GM23338 (cell line): ENCODE measurements at regions not wholly inside any gene's neighbourhood (a gene's known extent, or its start where the extent isn't known, plus 50 kb on each side); places are given as distances from the start of the nearest gene placed in this dataset.

Experiments
- ATAC-seq: fragments of 200-7000 bp; cut with Tn5 transposase; 3 replicates; pipeline ENCODE4 v1.9.1; 2020
- DNase-seq: peaks from one replicate; pipeline ENCODE4 v3.0.0-alpha.2; 2015; ENCODE audit warnings: low spot score
- H2AFZ ChIP-seq: fragments of 200-600 bp; sonication (generic); 2 replicates; pipeline ENCODE4 v1.8.0; 2016; ENCODE audit warnings: antibody characterized with exemption, mild to moderate bottlenecking, moderate library complexity
- H3F3A ChIP-seq: fragments of 200-600 bp; sonication (generic); replicated peaks from 2 replicates; pipeline ENCODE4 v1.8.0; 2017; ENCODE audit warnings: antibody characterized with exemption, mixed run types, low read depth
- H3K27ac ChIP-seq: fragments of 200-600 bp; sonication (generic); 2 replicates; pipeline ENCODE4 v1.6.1; 2016; ENCODE audit warnings: low read depth
- H3K27me3 ChIP-seq: fragments of 200-600 bp; sonication (generic); 2 replicates; pipeline ENCODE4 v1.8.0; 2016; ENCODE audit warnings: mild to moderate bottlenecking, mixed run types, moderate library complexity; ENCODE audit not compliant: insufficient read depth
- H3K36me3 ChIP-seq: fragments of 200-600 bp; sonication (generic); 2 replicates; pipeline ENCODE4 v1.8.0; 2016; ENCODE audit warnings: mild to moderate bottlenecking; ENCODE audit not compliant: insufficient read depth
- H3K4me1 ChIP-seq: fragments of 200-600 bp; sonication (generic); 2 replicates; pipeline ENCODE4 v1.8.0; 2016; ENCODE audit warnings: mild to moderate bottlenecking, moderate library complexity; ENCODE audit not compliant: insufficient read depth
- H3K4me2 ChIP-seq: fragments of 200-600 bp; sonication (generic); 2 replicates; pipeline ENCODE4 v1.7.1; 2017; ENCODE audit warnings: mixed run types
- H3K4me3 ChIP-seq: fragments of 200-600 bp; sonication (generic); 2 replicates; pipeline ENCODE4 v1.6.1; 2016; ENCODE audit warnings: mixed run types
- H3K79me2 ChIP-seq: fragments of 200-600 bp; sonication (generic); replicated peaks from 2 replicates; pipeline ENCODE4 v1.8.0; 2017; ENCODE audit warnings: mild to moderate bottlenecking; ENCODE audit not compliant: insufficient read depth
- H3K9me2 ChIP-seq: fragments of 200-600 bp; sonication (generic); 2 replicates; pipeline ENCODE4 v1.8.0; 2017; ENCODE audit not compliant: insufficient read depth
- H4K20me1 ChIP-seq: fragments of 200-600 bp; sonication (generic); replicated peaks from 2 replicates; pipeline ENCODE4 v1.8.0; 2017; ENCODE audit warnings: mild to moderate bottlenecking; ENCODE audit not compliant: insufficient read depth
- H3K27ac Mint-ChIP-seq: 2 replicates; pipeline ENCODE4 v1.8.0; 2020; ENCODE audit warnings: inconsistent platforms, mild to moderate bottlenecking, moderate library complexity, mixed read lengths
- H3K27me3 Mint-ChIP-seq: 3 replicates; pipeline ENCODE4 v1.8.0; 2022; ENCODE audit warnings: low read depth, mild to moderate bottlenecking, moderate library complexity, mixed read lengths, inconsistent platforms; ENCODE audit not compliant: insufficient read depth, poor library complexity
- H3K36me3 Mint-ChIP-seq: 3 replicates; pipeline ENCODE4 v1.8.0; 2021; ENCODE audit warnings: low read depth, mild to moderate bottlenecking, inconsistent platforms, moderate library complexity, mixed read lengths
- H3K4me1 Mint-ChIP-seq: 3 replicates; pipeline ENCODE4 v1.8.0; 2020; ENCODE audit warnings: mild to moderate bottlenecking, inconsistent platforms, mixed read lengths
- H3K4me3 Mint-ChIP-seq: 3 replicates; pipeline ENCODE4 v1.8.0; 2021; ENCODE audit warnings: moderate library complexity, mild to moderate bottlenecking, inconsistent platforms, mixed read lengths
- H3K9me3 Mint-ChIP-seq: 3 replicates; pipeline ENCODE4 v1.8.0; 2020; ENCODE audit warnings: moderate library complexity, mild to moderate bottlenecking, inconsistent platforms, mixed read lengths
- CREB1 ChIP-seq: fragments of 250-450 bp; sonication (Bioruptor Pico); IDR thresholded peaks from 2 replicates; pipeline ENCODE4 v1.5.0; 2020; ENCODE audit warnings: low read depth, mild to moderate bottlenecking, moderate library complexity
- ETS1 ChIP-seq: IDR thresholded peaks from 2 replicates; pipeline ENCODE4 v1.6.1; 2016; ENCODE audit warnings: antibody characterized with exemption
- EZH2 ChIP-seq: fragments of 200-600 bp; sonication (generic); IDR thresholded peaks from one replicate; pipeline ENCODE4 v1.8.0; 2017; ENCODE audit warnings: antibody characterized with exemption, mild to moderate bottlenecking, low read depth; ENCODE audit not compliant: unreplicated experiment
- JUNB ChIP-seq: IDR thresholded peaks from one replicate; pipeline ENCODE4 v1.6.1; 2016; ENCODE audit warnings: antibody characterized with exemption; ENCODE audit not compliant: unreplicated experiment
- POLR2AphosphoS5 ChIP-seq: IDR thresholded peaks from 2 replicates; pipeline ENCODE4 v1.6.1; 2016; ENCODE audit warnings: antibody characterized with exemption, low read depth
- STAT1 ChIP-seq: IDR thresholded peaks from one replicate; pipeline ENCODE4 v1.6.1; 2016; ENCODE audit warnings: antibody characterized with exemption; ENCODE audit not compliant: unreplicated experiment
- ZNF114 ChIP-seq: fragments of 250-450 bp; sonication (Bioruptor Pico); IDR thresholded peaks from 2 replicates; pipeline ENCODE4 v1.5.0; 2020; ENCODE audit warnings: mild to moderate bottlenecking, moderate library complexity
- ZNF331 ChIP-seq: fragments of 250-450 bp; sonication (Bioruptor Pico); IDR thresholded peaks from 2 replicates; pipeline ENCODE4 v1.5.0; 2020; ENCODE audit warnings: low read depth, mild to moderate bottlenecking, moderate library complexity
- TF ChIP-seq, protein P1 (sequence below): IDR thresholded peaks from one replicate; pipeline ENCODE4 v1.6.1; 2018; ENCODE audit warnings: antibody characterized with exemption; ENCODE audit not compliant: unreplicated experiment
- TF ChIP-seq, protein P2 (sequence below), 2 experiments: fragments of 200-600 bp in 1 of 2; sonication (generic) in 1 of 2; conservative IDR thresholded peaks; 2 replicates each; pipeline versions ENCODE4 v1.5.1 to v1.6.1; 2016 to 2017; ENCODE audit warnings: antibody characterized with exemption in 2 of 2, low read depth in 2 of 2, mild to moderate bottlenecking in 2 of 2, moderate library complexity in 1 of 2

- TF ChIP-seq POLR2AphosphoS5 (no peak), JUNB (no peak), STAT1 (no peak), CREB1 (no peak), ZNF331 (CRISPR knock-in tag) (no peak), ETS1 (no peak), ZNF114 (CRISPR knock-in tag) (no peak), EZH2 (no peak)
- TF ChIP-seq, protein P1, sequence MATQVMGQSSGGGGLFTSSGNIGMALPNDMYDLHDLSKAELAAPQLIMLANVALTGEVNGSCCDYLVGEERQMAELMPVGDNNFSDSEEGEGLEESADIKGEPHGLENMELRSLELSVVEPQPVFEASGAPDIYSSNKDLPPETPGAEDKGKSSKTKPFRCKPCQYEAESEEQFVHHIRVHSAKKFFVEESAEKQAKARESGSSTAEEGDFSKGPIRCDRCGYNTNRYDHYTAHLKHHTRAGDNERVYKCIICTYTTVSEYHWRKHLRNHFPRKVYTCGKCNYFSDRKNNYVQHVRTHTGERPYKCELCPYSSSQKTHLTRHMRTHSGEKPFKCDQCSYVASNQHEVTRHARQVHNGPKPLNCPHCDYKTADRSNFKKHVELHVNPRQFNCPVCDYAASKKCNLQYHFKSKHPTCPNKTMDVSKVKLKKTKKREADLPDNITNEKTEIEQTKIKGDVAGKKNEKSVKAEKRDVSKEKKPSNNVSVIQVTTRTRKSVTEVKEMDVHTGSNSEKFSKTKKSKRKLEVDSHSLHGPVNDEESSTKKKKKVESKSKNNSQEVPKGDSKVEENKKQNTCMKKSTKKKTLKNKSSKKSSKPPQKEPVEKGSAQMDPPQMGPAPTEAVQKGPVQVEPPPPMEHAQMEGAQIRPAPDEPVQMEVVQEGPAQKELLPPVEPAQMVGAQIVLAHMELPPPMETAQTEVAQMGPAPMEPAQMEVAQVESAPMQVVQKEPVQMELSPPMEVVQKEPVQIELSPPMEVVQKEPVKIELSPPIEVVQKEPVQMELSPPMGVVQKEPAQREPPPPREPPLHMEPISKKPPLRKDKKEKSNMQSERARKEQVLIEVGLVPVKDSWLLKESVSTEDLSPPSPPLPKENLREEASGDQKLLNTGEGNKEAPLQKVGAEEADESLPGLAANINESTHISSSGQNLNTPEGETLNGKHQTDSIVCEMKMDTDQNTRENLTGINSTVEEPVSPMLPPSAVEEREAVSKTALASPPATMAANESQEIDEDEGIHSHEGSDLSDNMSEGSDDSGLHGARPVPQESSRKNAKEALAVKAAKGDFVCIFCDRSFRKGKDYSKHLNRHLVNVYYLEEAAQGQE = no peak
- TF ChIP-seq, protein P2, sequence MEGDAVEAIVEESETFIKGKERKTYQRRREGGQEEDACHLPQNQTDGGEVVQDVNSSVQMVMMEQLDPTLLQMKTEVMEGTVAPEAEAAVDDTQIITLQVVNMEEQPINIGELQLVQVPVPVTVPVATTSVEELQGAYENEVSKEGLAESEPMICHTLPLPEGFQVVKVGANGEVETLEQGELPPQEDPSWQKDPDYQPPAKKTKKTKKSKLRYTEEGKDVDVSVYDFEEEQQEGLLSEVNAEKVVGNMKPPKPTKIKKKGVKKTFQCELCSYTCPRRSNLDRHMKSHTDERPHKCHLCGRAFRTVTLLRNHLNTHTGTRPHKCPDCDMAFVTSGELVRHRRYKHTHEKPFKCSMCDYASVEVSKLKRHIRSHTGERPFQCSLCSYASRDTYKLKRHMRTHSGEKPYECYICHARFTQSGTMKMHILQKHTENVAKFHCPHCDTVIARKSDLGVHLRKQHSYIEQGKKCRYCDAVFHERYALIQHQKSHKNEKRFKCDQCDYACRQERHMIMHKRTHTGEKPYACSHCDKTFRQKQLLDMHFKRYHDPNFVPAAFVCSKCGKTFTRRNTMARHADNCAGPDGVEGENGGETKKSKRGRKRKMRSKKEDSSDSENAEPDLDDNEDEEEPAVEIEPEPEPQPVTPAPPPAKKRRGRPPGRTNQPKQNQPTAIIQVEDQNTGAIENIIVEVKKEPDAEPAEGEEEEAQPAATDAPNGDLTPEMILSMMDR (conservative IDR thresholded peaks at IDR 0.05; ENCODE audit: low read depth in 2 of 2) = no peak
These were observed 113.6 kb downstream of the UCHL5 start (continued) for GRCh38 chr1:192945390-192946130.

- Histone ChIP-seq H4K20me1 (no peaks in the 10 kb centered on the region), H2AFZ (no peak overlapping the region), H3K27me3 (no peaks in the 10 kb centered on the region), H3K4me3 (no peak overlapping the region), H3K9me2 (no peaks in the 10 kb centered on the region), H3K4me2 (no peak overlapping the region), H3K4me1 (no peaks in the 10 kb centered on the region), H3K79me2 (no peaks in the 10 kb centered on the region), H3K36me3 (no peaks in the 10 kb centered on the region), H3K27ac (no peak overlapping the region), H3F3A (no peaks in the 10 kb centered on the region)
- Mint-ChIP-seq H3K9me3 (no peaks in the 10 kb centered on the region), H3K4me1 (no peaks in the 10 kb centered on the region), H3K36me3 (no peaks in the 10 kb centered on the region), H3K4me3 (no peak overlapping the region), H3K27ac (no peak overlapping the region), H3K27me3 (no peaks in the 10 kb centered on the region)
- TF ChIP-seq, protein P2 (conservative IDR thresholded peaks at IDR 0.05; ENCODE audit: low read depth in 2 of 2) = no peak
- no peak for DNase-seq
- no peak for ATAC-seq
These were observed 109.4 kb downstream of the UCHL5 start for GRCh38 chr1:192949783-192950182.
